ENCODE measurements at regions not wholly inside any gene's neighbourhood (a gene's known extent, or its start where the extent isn't known, plus 50 kb on each side); places are given as distances from the start of the nearest gene placed in this dataset.

DNA sequence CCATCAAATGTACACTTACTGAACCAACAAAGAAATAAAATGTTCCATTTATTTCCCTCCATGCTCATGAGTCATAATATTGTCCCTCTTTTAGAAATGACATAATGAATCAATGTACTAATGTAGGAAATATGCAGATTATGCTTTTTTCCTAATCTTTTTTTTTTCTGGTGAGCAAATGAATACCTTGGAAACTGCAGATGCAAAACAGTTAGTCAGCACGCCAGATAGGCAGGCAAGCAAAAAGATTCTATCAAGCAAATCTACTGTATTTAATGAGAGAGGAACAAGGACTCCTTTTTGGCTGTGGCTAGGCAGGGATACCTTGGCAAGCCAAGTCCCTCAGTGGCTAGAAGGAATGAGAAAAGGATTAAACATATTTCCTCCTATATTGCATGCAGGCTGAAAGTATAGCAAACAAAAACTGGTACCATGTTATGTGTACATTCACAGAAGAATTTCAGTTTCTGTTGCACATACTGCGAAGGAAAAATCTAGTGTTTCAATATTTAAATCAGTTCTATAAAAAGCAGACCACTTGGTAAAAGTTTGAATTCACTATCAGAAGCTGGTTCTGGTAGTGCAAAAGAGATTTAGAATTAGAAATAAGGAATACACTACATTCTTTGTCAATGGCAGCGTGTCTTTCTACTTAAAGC lies 605.4 kb downstream of the TLE1 start:
- DNase-seq (ENCODE audit: low read depth), result no peak
- TF ChIP-seq, protein P1, sequence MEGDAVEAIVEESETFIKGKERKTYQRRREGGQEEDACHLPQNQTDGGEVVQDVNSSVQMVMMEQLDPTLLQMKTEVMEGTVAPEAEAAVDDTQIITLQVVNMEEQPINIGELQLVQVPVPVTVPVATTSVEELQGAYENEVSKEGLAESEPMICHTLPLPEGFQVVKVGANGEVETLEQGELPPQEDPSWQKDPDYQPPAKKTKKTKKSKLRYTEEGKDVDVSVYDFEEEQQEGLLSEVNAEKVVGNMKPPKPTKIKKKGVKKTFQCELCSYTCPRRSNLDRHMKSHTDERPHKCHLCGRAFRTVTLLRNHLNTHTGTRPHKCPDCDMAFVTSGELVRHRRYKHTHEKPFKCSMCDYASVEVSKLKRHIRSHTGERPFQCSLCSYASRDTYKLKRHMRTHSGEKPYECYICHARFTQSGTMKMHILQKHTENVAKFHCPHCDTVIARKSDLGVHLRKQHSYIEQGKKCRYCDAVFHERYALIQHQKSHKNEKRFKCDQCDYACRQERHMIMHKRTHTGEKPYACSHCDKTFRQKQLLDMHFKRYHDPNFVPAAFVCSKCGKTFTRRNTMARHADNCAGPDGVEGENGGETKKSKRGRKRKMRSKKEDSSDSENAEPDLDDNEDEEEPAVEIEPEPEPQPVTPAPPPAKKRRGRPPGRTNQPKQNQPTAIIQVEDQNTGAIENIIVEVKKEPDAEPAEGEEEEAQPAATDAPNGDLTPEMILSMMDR (IDR thresholded peaks at IDR 0.05; ENCODE audit: control insufficient read depth, extremely low read depth, insufficient read depth), result no peak
- H3K4me3 ChIP-seq (ENCODE audit: low read depth, low read length), result no peak overlapping the region

DNA sequence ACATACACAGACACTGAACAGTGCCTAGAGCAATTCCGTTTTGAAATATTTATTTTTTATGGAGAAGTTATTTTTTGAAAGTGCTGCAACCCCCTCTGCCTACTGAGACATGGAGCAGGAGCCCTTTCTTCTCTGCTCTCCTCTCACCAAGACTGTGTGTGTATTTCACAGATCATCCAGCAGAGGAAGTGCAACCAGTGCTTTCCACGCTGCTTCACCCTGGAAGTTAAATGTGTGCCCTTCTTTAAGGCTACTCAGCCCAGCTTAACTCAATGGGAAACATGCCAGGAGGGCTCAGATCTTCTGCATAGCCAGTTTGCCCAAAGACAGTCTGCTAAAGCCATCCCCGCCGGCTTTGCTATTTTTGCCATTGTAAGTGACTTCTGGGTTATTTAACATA lies 606.3 kb downstream of the TLE1 start:
- H3K4me3 ChIP-seq (ENCODE audit: low read depth, low read length), result no peak overlapping the region
- DNase-seq (ENCODE audit: low read depth), result no peak
- TF ChIP-seq, protein P1 (IDR thresholded peaks at IDR 0.05; ENCODE audit: control insufficient read depth, extremely low read depth, insufficient read depth), result peak; percentile 29; the same call in 1 of the 2 replicates

DNA sequence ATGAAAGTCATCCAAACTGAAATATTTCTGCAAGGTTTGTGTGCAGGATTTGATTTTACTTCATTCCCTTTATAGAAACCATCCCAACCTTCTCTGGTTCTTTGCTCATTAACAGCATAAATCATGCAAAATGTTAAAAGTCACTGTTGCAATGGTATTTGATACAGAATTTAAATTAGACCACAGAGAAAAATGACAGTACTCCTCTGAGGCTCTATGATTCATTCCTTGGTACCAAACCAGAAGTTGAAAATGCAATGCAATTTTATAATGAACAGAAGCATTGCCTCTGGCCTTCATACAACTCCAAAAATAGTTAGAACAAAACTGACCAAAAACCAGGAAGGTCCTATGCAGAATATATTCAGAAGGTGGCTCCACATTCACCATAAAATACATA lies 607.1 kb downstream of the TLE1 start:
- TF ChIP-seq, protein P1 (IDR thresholded peaks at IDR 0.05; ENCODE audit: control insufficient read depth, extremely low read depth, insufficient read depth), result no peak
- H3K4me3 ChIP-seq (ENCODE audit: low read depth, low read length), result no peak overlapping the region
- no peak for DNase-seq (ENCODE audit: low read depth)

DNA sequence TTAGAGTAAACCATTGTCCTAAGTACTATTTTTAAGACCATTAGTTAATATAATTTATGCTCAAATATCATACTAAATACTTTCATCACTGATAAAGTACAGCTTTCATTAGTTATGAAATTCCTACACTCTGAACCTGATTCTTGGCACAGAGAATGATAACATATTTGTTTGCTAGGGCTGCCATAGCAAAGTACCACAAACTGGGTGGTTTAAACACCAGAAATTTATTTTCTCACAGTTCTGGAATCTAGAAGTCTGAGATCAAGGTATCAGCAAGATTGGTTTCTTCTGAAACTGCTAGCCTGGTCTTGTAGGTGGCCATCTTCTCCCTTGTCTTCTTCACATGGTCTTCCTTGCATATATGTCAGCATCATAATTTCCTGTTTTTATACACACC lies 608.4 kb downstream of the TLE1 start:
- TF ChIP-seq, protein P1 (IDR thresholded peaks at IDR 0.05; ENCODE audit: control insufficient read depth, extremely low read depth, insufficient read depth), result no peak
- DNase-seq (ENCODE audit: low read depth), result no peak
- no peak overlapping the region for H3K4me3 ChIP-seq (ENCODE audit: low read depth, low read length)

DNA sequence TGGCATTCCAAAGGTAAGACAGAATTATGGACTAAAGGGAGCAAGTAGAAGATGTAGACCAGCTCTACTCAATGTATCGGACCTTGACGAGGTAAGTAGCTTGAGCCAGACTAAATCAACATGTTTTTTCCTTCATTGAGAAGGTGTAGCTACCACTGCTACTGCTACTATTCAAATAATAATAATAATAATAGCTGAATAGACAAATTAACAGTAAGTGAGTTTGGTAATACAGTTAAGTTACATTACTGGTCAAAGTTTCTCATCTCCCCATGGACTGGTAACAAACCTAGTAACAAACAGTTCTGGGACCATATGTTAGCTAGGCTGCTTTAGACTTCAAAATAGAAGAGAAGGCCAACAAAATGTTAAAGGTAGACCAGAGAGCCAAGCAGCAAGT lies 609.2 kb downstream of the TLE1 start:
- TF ChIP-seq, protein P1 (IDR thresholded peaks at IDR 0.05; ENCODE audit: control insufficient read depth, extremely low read depth, insufficient read depth), result no peak
- no peak for DNase-seq (ENCODE audit: low read depth)
- no peak overlapping the region for H3K4me3 ChIP-seq (ENCODE audit: low read depth, low read length)

DNA sequence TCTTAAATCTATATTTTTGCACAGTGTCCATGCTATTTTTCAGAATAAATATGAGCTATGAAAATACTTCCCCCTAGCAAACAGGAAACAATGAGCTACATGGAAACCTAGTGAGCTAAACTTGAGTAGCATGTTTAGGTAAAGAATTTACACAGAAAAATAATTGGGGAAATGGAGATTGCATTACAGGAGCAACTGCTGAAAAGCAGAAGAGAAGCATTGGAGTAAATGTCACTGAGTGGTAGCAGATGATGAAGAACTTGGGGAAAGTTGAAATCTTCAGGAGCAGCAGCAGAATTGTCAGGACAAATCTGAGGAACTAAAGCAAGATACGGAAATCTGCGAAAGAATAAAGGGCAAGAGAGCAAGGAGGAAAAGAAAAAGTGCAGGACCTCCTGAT lies 610.3 kb downstream of the TLE1 start:
- DNase-seq (ENCODE audit: low read depth), result no peak
- TF ChIP-seq, protein P1 (IDR thresholded peaks at IDR 0.05; ENCODE audit: control insufficient read depth, extremely low read depth, insufficient read depth), result no peak
- H3K4me3 ChIP-seq (ENCODE audit: low read depth, low read length), result no peak overlapping the region

DNA sequence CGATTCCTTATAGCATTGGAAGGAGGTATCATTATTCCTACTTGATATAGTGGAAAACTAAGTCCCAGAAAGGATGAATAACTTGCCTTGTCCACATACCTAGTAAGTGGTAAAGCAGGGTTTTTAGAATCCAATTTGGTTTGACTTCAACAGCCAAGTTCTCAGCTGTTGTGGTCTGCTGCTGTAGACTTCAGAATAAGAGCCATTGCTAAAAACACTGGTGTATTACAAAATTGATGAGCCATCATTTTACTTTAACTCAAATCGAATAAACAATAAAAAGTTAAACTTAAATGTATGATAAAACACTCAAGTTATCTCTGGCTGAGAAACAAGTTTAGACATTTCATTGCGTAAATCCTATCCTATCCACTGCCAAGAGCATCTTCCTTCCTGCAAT lies 610.8 kb downstream of the TLE1 start:
- DNase-seq (ENCODE audit: low read depth), result no peak
- H3K4me3 ChIP-seq (ENCODE audit: low read depth, low read length), result no peak overlapping the region
- TF ChIP-seq, protein P1 (IDR thresholded peaks at IDR 0.05; ENCODE audit: control insufficient read depth, extremely low read depth, insufficient read depth), result no peak
